CD4-positive, alpha-beta memory T cell (primary cell): ENCODE measurements at regions not wholly inside any gene's neighbourhood (a gene's known extent, or its start where the extent isn't known, plus 50 kb on each side); places are given as distances from the start of the nearest gene placed in this dataset.

Experiments
- CTCF ChIA-PET: fragments of 350-600 bp; sonication (Branson Sonifier 250); formaldehyde crosslinking; loops from one replicate; lab custom pipeline; 2021; ENCODE audit warnings: inconsistent platforms; ENCODE audit not compliant: partially characterized antibody; lab: Charles Lee
- POLR2A ChIA-PET: fragments of 350-600 bp; sonication (Branson Sonifier 250); formaldehyde crosslinking; loops from one replicate; lab custom pipeline; 2021; ENCODE audit not compliant: partially characterized antibody; lab: Charles Lee
- DNase-seq, 5 donors: peaks; one replicate each; pipeline versions ENCODE4 v3.0.0 to v3.0.0-alpha.2; 2020 to 2022; ENCODE audit warnings: mixed read lengths in 1 of 5
- H3K27ac ChIP-seq: one replicate; pipeline ENCODE4 v1.7.0; 2013; ENCODE audit warnings: low read depth, low read length
- H3K27me3 ChIP-seq: 2 replicates; pipeline ENCODE4 v1.7.0; 2013; ENCODE audit warnings: mild to moderate bottlenecking, low read length, moderate library complexity; ENCODE audit not compliant: insufficient read depth
- H3K36me3 ChIP-seq: 2 replicates; pipeline ENCODE4 v1.7.0; 2013; ENCODE audit warnings: mild to moderate bottlenecking, low read length, moderate library complexity; ENCODE audit not compliant: insufficient read depth
- H3K4me1 ChIP-seq: 2 replicates; pipeline ENCODE4 v1.7.0; 2013; ENCODE audit warnings: mild to moderate bottlenecking, low read length, moderate library complexity; ENCODE audit not compliant: insufficient read depth
- H3K4me3 ChIP-seq, 2 donors: one replicate each; pipeline ENCODE4 v1.7.0; 2013; ENCODE audit warnings: low read length in 2 of 2, mild to moderate bottlenecking in 1 of 2
- H3K9me3 ChIP-seq, 2 donors: one replicate each; pipeline ENCODE4 v1.7.0; 2013; ENCODE audit warnings: low read length in 2 of 2, control low read depth in 1 of 2; ENCODE audit not compliant: control insufficient read depth in 1 of 2
- H3K27ac Mint-ChIP-seq, 7 donors: one replicate each; pipeline ENCODE4 v1.8.0; 2020 to 2021; ENCODE audit warnings: mixed read lengths in 7 of 7, mild to moderate bottlenecking in 6 of 7, inconsistent platforms in 3 of 7, moderate library complexity in 3 of 7
- H3K27me3 Mint-ChIP-seq, 2 donors: one replicate each; pipeline ENCODE4 v1.8.0; 2020 to 2021; ENCODE audit warnings: mixed read lengths in 2 of 2
- H3K36me3 Mint-ChIP-seq, 2 donors: one replicate each; pipeline ENCODE4 v1.8.0; 2020 to 2021; ENCODE audit warnings: mixed read lengths in 2 of 2, inconsistent platforms in 1 of 2, mild to moderate bottlenecking in 1 of 2
- H3K4me1 Mint-ChIP-seq, 4 donors: one replicate each; pipeline ENCODE4 v1.8.0; 2020 to 2021; ENCODE audit warnings: mixed read lengths in 4 of 4, mild to moderate bottlenecking in 1 of 4
- H3K4me3 Mint-ChIP-seq, 8 donors: one replicate each; pipeline ENCODE4 v1.8.0; 2020 to 2021; ENCODE audit warnings: mixed read lengths in 8 of 8, mild to moderate bottlenecking in 7 of 8, moderate library complexity in 6 of 8, inconsistent platforms in 3 of 8
- H3K9me3 Mint-ChIP-seq, 8 donors: one replicate each; pipeline ENCODE4 v1.8.0; 2020 to 2021; ENCODE audit warnings: mixed read lengths in 8 of 8, mild to moderate bottlenecking in 5 of 8, inconsistent platforms in 3 of 8, moderate library complexity in 1 of 8
- intact Hi-C: fragments of 100-400 bp; cut with micrococcal nuclease; formaldehyde crosslinking; loops from one replicate; pipeline ENCODE4 v1.15.1; 2023

DNA sequence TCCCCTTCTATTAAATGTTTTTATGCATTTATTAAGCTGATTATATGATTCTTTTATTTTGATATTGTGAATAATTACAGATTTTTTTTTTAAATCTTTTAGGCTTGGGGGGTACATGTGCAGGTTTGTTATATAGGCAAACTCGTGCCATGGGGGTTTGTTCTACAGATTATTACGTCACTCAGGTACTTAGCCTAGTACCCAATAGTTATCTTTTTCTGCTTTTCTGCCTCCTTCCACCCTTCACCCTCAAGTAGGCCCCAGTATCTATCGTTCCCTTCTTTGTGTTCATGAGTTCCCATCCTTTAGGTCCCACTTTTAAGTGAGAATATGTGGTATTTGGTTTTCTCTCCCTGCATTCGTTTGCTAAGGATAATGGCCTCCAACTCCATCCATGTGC lies 92.2 kb upstream of the CWC22 start:
- ChIA-PET CTCF (no interaction called here), POLR2A (no interaction called here)
- no peaks in the 10 kb centered on the region for H3K9me3 ChIP-seq
- no peak overlapping the region for H3K4me3 Mint-ChIP-seq
- intact Hi-C loops = no loop called here
- H3K27ac ChIP-seq = no peak overlapping the region
- no peak overlapping the region for H3K4me3 ChIP-seq
- H3K36me3 ChIP-seq = no peaks in the 10 kb centered on the region
- H3K36me3 Mint-ChIP-seq = no peaks in the 10 kb centered on the region
- no peaks in the 10 kb centered on the region for H3K4me1 Mint-ChIP-seq
- no peak for DNase-seq
- no peaks in the 10 kb centered on the region for H3K4me1 ChIP-seq
- no peaks in the 10 kb centered on the region for H3K27me3 ChIP-seq
- no peak overlapping the region for H3K27ac Mint-ChIP-seq
- peaks cover 5 to 6% of the 10 kb centered on the region in 2 donors for H3K27me3 Mint-ChIP-seq
- peaks cover 0 to 1% (median 0%) of the 10 kb centered on the region in 8 donors for H3K9me3 Mint-ChIP-seq

DNA sequence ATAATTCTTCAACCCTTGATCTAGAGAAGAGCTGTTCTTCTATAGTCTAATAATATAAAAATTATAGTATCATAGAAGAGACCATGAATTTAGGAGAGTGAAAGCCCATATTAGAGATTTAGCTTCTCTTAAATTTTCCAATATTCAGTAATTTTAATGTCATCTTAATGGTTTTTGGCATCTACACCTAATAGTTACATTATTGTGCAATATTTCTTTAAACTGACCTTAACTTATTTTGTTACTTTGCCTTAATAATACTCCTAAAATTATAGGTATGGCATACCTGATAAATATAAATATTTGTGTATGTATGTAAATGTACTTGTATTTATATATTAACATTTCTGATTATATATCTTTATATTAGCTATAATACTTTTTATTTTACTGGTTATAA lies 78.0 kb upstream of the CWC22 start:
- intact Hi-C loops = no loop called here
- CTCF ChIA-PET = no interaction called here

GRCh38 chr2:180077295-180077906 lies 70.3 kb upstream of the CWC22 start:
- H3K4me3 ChIP-seq = no peak overlapping the region
- Mint-ChIP-seq H3K4me3 (no peak overlapping the region), H3K27me3 (peaks cover 6 to 7% of the 10 kb centered on the region in 2 donors), H3K9me3 (peaks cover 2 to 18% (median 5%) of the 10 kb centered on the region in 8 donors), H3K4me1 (no peaks in the 10 kb centered on the region), H3K27ac (no peak overlapping the region), H3K36me3 (no peaks in the 10 kb centered on the region)
- no peaks in the 10 kb centered on the region for H3K9me3 ChIP-seq
- DNase-seq = no peak
- no peaks in the 10 kb centered on the region for H3K27me3 ChIP-seq
- POLR2A ChIA-PET = no interaction called here
- no peak overlapping the region for H3K27ac ChIP-seq
- no peaks in the 10 kb centered on the region for H3K4me1 ChIP-seq
- CTCF ChIA-PET = no interaction called here
- intact Hi-C loops = no loop called here
- H3K36me3 ChIP-seq = no peaks in the 10 kb centered on the region

More for the DNA sequence above, 78.0 kb upstream of the CWC22 start:
- H3K27me3 Mint-ChIP-seq = peaks cover 1 to 9% of the 10 kb centered on the region in 2 donors
- Histone ChIP-seq H3K36me3 (no peaks in the 10 kb centered on the region), H3K27me3 (no peaks in the 10 kb centered on the region), H3K4me3 (no peak overlapping the region), H3K9me3 (no peaks in the 10 kb centered on the region), H3K4me1 (no peaks in the 10 kb centered on the region), H3K27ac (no peak overlapping the region)
- H3K27ac Mint-ChIP-seq = no peak overlapping the region
- no peaks in the 10 kb centered on the region for H3K36me3 Mint-ChIP-seq
- POLR2A ChIA-PET = no interaction called here
- H3K9me3 Mint-ChIP-seq = peaks cover 0 to 24% (median 5%) of the 10 kb centered on the region in 8 donors
- no peak for DNase-seq
- no peak overlapping the region for H3K4me3 Mint-ChIP-seq
- H3K4me1 Mint-ChIP-seq = no peaks in the 10 kb centered on the region

DNA sequence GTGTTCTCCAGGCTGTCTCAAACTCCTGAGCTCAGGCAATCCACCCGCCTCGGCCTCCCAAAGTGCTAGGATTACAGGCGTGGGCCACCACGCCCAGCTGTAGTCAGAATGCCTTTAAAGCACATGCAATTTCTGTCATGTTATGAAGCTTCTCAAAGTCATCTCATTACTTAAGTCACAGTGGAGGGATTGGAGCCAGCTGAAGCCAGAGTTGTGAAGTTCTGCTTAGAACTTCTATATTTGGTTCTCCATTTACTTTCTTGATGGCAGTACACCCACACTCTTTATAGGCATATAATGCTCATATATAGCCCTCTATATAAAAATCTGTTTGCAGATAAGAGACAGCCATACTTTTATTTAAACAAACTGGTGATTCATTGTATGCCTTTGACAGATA lies 68.8 kb upstream of the CWC22 start:
- Mint-ChIP-seq H3K4me3 (no peak overlapping the region), H3K36me3 (no peaks in the 10 kb centered on the region), H3K27ac (no peak overlapping the region), H3K9me3 (peaks cover 0 to 6% (median 4%) of the 10 kb centered on the region in 8 donors), H3K27me3 (peaks cover 1 to 4% of the 10 kb centered on the region in 2 donors), H3K4me1 (no peaks in the 10 kb centered on the region)
- Histone ChIP-seq H3K36me3 (no peaks in the 10 kb centered on the region), H3K27me3 (no peaks in the 10 kb centered on the region), H3K4me3 (no peak overlapping the region), H3K9me3 (no peaks in the 10 kb centered on the region), H3K4me1 (no peaks in the 10 kb centered on the region), H3K27ac (no peak overlapping the region)
- intact Hi-C loops = no loop called here
- POLR2A ChIA-PET = no interaction called here
- CTCF ChIA-PET = no interaction called here
- no peak for DNase-seq

- CTCF ChIA-PET = interaction anchor here (0.6 kb wide), 1 partner anchor 54 kb away, joined by 4 read pairs; no protein-coding TSS in a partner anchor
- intact Hi-C loops = no loop called here
- no peak overlapping the region for H3K4me3 ChIP-seq
Observed at GRCh38 chr2:180071797-180072196, 64.7 kb upstream of the CWC22 start.

GRCh38 chr2:180063494-180064092 lies 56.5 kb upstream of the CWC22 start:
- Mint-ChIP-seq H3K4me1 (no peaks in the 10 kb centered on the region), H3K9me3 (peaks cover 0 to 2% (median 0%) of the 10 kb centered on the region in 8 donors), H3K27ac (no peak overlapping the region), H3K27me3 (peaks cover 0 to 2% of the 10 kb centered on the region in 2 donors), H3K4me3 (no peak overlapping the region), H3K36me3 (no peaks in the 10 kb centered on the region)
- no peaks in the 10 kb centered on the region for H3K27me3 ChIP-seq
- no peak overlapping the region for H3K4me3 ChIP-seq
- no peak for DNase-seq
- intact Hi-C loops = no loop called here
- no peak overlapping the region for H3K27ac ChIP-seq
- POLR2A ChIA-PET = no interaction called here
- no peaks in the 10 kb centered on the region for H3K36me3 ChIP-seq
- H3K4me1 ChIP-seq = no peaks in the 10 kb centered on the region
- CTCF ChIA-PET = no interaction called here
- no peaks in the 10 kb centered on the region for H3K9me3 ChIP-seq

More at GRCh38 chr2:180071797-180072196, 64.7 kb upstream of the CWC22 start:
- Histone ChIP-seq H3K27me3 (no peaks in the 10 kb centered on the region), H3K9me3 (no peaks in the 10 kb centered on the region), H3K4me1 (no peaks in the 10 kb centered on the region), H3K27ac (no peak overlapping the region), H3K36me3 (no peaks in the 10 kb centered on the region)
- no peaks in the 10 kb centered on the region for H3K4me1 Mint-ChIP-seq
- DNase-seq = no peak
- POLR2A ChIA-PET = no interaction called here
- peaks cover 1 to 2% of the 10 kb centered on the region in 2 donors for H3K27me3 Mint-ChIP-seq
- no peak overlapping the region for H3K4me3 Mint-ChIP-seq
- peaks cover 5 to 21% (median 12%) of the 10 kb centered on the region in 8 donors for H3K9me3 Mint-ChIP-seq
- no peaks in the 10 kb centered on the region for H3K36me3 Mint-ChIP-seq
- no peak overlapping the region for H3K27ac Mint-ChIP-seq

DNA sequence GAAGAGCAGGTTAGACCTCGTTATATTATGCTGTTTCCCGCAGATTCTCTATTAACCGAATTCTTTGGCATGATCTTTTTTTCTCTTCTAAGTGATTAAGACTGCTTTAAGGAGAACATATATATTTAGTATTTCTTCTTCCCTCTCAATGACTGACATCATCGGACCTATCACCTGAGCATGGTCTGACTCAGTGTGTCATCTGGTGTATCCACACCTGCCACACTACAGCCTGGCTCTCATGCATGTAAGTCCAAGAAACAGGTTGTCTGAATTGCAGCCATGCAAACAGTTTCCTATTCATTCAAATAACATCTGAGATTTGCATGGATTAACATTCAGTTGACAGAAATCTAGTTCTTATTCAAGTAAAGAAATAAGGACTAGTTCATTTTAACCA lies 55.1 kb upstream of the CWC22 start:
- Mint-ChIP-seq H3K27ac (no peak overlapping the region), H3K4me1 (no peaks in the 10 kb centered on the region), H3K9me3 (peaks cover 0 to 2% (median 0%) of the 10 kb centered on the region in 8 donors), H3K36me3 (no peaks in the 10 kb centered on the region), H3K4me3 (no peak overlapping the region), H3K27me3 (peaks cover 0 to 2% of the 10 kb centered on the region in 2 donors)
- Histone ChIP-seq H3K27ac (no peak overlapping the region), H3K4me1 (no peaks in the 10 kb centered on the region), H3K36me3 (no peaks in the 10 kb centered on the region), H3K27me3 (no peaks in the 10 kb centered on the region), H3K9me3 (no peaks in the 10 kb centered on the region), H3K4me3 (no peak overlapping the region)
- intact Hi-C loops = no loop called here
- POLR2A ChIA-PET = no interaction called here
- CTCF ChIA-PET = no interaction called here
- no peak for DNase-seq
